Lower lobe of right lung (tissue), 2 donors: ENCODE measurements at regions not wholly inside any gene's neighbourhood (a gene's known extent, or its start where the extent isn't known, plus 50 kb on each side); places are given as distances from the start of the nearest gene placed in this dataset.

ENCODE experiments used
- ATAC-seq, 2 donors: fragments of 200-7000 bp; cut with Tn5 transposase; one replicate each; pipeline ENCODE4 v1.9.1; 2020 to 2022; ENCODE audit warnings: mild to moderate bottlenecking in 2 of 2, moderate library complexity in 2 of 2
- DNase-seq: peaks from one replicate; pipeline ENCODE4 v3.0.0-alpha.2; 2020
- H3K27ac ChIP-seq: fragments of 200-600 bp; one replicate; pipeline ENCODE4 v1.8.0; 2022
- H3K27me3 ChIP-seq: fragments of 200-600 bp; one replicate; pipeline ENCODE4 v1.8.0; 2022; ENCODE audit warnings: low read depth
- H3K36me3 ChIP-seq: fragments of 200-600 bp; one replicate; pipeline ENCODE4 v1.8.0; 2022; ENCODE audit warnings: mild to moderate bottlenecking
- H3K4me1 ChIP-seq: fragments of 200-600 bp; one replicate; pipeline ENCODE4 v1.8.0; 2022
- H3K4me3 ChIP-seq: fragments of 200-600 bp; one replicate; pipeline ENCODE4 v1.8.0; 2022; ENCODE audit warnings: mild to moderate bottlenecking
- H3K9me3 ChIP-seq: fragments of 200-600 bp; one replicate; pipeline ENCODE4 v1.8.0; 2022
- CTCF ChIP-seq: fragments of 200-600 bp; IDR thresholded peaks from one replicate; pipeline ENCODE4 v1.8.0; 2022; ENCODE audit warnings: antibody characterized with exemption, mild to moderate bottlenecking
- intact Hi-C: fragments of 100-400 bp; cut with DNase I; formaldehyde crosslinking; loops from one replicate; pipeline ENCODE4 v1.11.0; 2022
- donor health status: DM: no; HTN: yes; CAD: no; lungs with severe emphysema.

- Histone ChIP-seq H3K9me3 (peaks cover 10% of the 10 kb centered on the region), H3K27ac (no peak overlapping the region), H3K36me3 (no peaks in the 10 kb centered on the region), H3K4me3 (no peak overlapping the region), H3K4me1 (no peaks in the 10 kb centered on the region), H3K27me3 (peaks cover 3% of the 10 kb centered on the region)
- no peak for TF ChIP-seq CTCF
- ATAC-seq (no peak), DNase-seq (no peak)
- intact Hi-C loops: no loop called here
Measured at GRCh38 chr9:134987906-134988700, 70.4 kb upstream of the FCN1 start.

- ATAC-seq (no peak), DNase-seq (no peak)
- Histone ChIP-seq H3K4me3 (no peak overlapping the region), H3K4me1 (no peaks in the 10 kb centered on the region), H3K27me3 (no peaks in the 10 kb centered on the region), H3K27ac (no peak overlapping the region), H3K36me3 (no peaks in the 10 kb centered on the region), H3K9me3 (peaks cover 10% of the 10 kb centered on the region)
- no peak for TF ChIP-seq CTCF
- intact Hi-C loops: no loop called here
Measured at GRCh38 chr9:134988706-134989105, 71.0 kb upstream of the FCN1 start.

GRCh38 chr9:134989206-134990065 lies 71.7 kb upstream of the FCN1 start:
- Histone ChIP-seq H3K36me3 (no peaks in the 10 kb centered on the region), H3K27ac (no peak overlapping the region), H3K4me1 (no peaks in the 10 kb centered on the region), H3K9me3 (peaks cover 10% of the 10 kb centered on the region), H3K4me3 (no peak overlapping the region), H3K27me3 (no peaks in the 10 kb centered on the region)
- DNase-seq (no peak), ATAC-seq (no peak)
- intact Hi-C loops: no loop called here
- TF ChIP-seq CTCF: no peak

- intact Hi-C loops: no loop called here
Measured at GRCh38 chr9:134991808-134992754, 74.4 kb upstream of the FCN1 start.

More at GRCh38 chr9:134991808-134992754, 74.4 kb upstream of the FCN1 start:
- DNase-seq (no peak), ATAC-seq (no peak)
- H3K27ac ChIP-seq: no peak overlapping the region
- peaks cover 7% of the 10 kb centered on the region for H3K9me3 ChIP-seq
- H3K27me3 ChIP-seq: no peaks in the 10 kb centered on the region
- H3K4me3 ChIP-seq: no peak overlapping the region
- no peak for TF ChIP-seq CTCF
- H3K36me3 ChIP-seq: no peaks in the 10 kb centered on the region
- H3K4me1 ChIP-seq: no peaks in the 10 kb centered on the region
